ENCODE measurements at regions not wholly inside any gene's neighbourhood (a gene's known extent, or its start where the extent isn't known, plus 50 kb on each side); places are given as distances from the start of the nearest gene placed in this dataset.

- Histone ChIP-seq H3K4me2 (ENCODE audit: low read depth, low read length) (no peak overlapping the region), H3K9me3 (ENCODE audit: control insufficient read depth, insufficient read depth, low read length) (no peaks in the 10 kb centered on the region), H2BK20ac (ENCODE audit: low read depth, low read length) (no peak overlapping the region), H3K36me3 (ENCODE audit: control insufficient read depth, insufficient read depth, low read length) (no peaks in the 10 kb centered on the region), H2BK120ac (ENCODE audit: low read depth, low read length) (no peak overlapping the region), H3K4ac (ENCODE audit: low read depth, low read length) (no peak overlapping the region), H3K27ac (ENCODE audit: insufficient read depth, low read length) (no peak overlapping the region), H2AK5ac (ENCODE audit: low read depth, low read length) (no peak overlapping the region), H4K20me1 (ENCODE audit: insufficient read depth, low read length) (no peaks in the 10 kb centered on the region), H3K79me1 (ENCODE audit: low read depth in 1 of 2, low read length in 2 of 2) (no peaks in the 10 kb centered on the region), H3K56ac (ENCODE audit: extremely low read depth, insufficient read depth, low read length) (no peak overlapping the region), H3K9me1 (ENCODE audit: insufficient read depth, low read length) (no peaks in the 10 kb centered on the region), H2AK9ac (replicated peaks; ENCODE audit: low read depth, low read length, poor library complexity) (no peak overlapping the region), H4K8ac (ENCODE audit: low read depth in 2 of 2, low read length in 2 of 2) (no peak overlapping the region), H3K27me3 (ENCODE audit: control insufficient read depth, insufficient read depth, low read length) (peaks cover 18% of the 10 kb centered on the region), H3K4me1 (ENCODE audit: control insufficient read depth, insufficient read depth, low read length) (no peaks in the 10 kb centered on the region), H2BK5ac (ENCODE audit: low read depth, low read length, poor library complexity, severe bottlenecking) (no peak overlapping the region), H3K4me3 (ENCODE audit: insufficient read depth, low read depth, low read length) (no peak overlapping the region), H4K5ac (ENCODE audit: low read depth, low read length) (no peak overlapping the region), H2BK15ac (ENCODE audit: low read depth, low read length) (no peak overlapping the region), H3K9ac (ENCODE audit: low read depth, low read length) (no peak overlapping the region), H4K91ac (ENCODE audit: insufficient read depth, low read depth, low read length) (no peak overlapping the region), H3K23ac (ENCODE audit: low read depth, low read length) (no peak overlapping the region), H2AFZ (replicated peaks; ENCODE audit: low read length, poor library complexity) (no peak overlapping the region), H3K14ac (replicated peaks; ENCODE audit: low read depth, low read length) (no peak overlapping the region), H3K18ac (ENCODE audit: low read depth, low read length) (no peak overlapping the region)
- intact Hi-C loops (cut with micrococcal nuclease): no loop called here
- peak; percentile 11 for DNase-seq
- dilution Hi-C loops (cut with HindIII; ENCODE audit: low sequenced_read_pairs, unreplicated experiment): no loop called here
- WGBS, 2 experiments (ENCODE audit: extremely low coverage in 2 of 2, insufficient read length in 1 of 2): no CpG with 5 or more reads among the region's 5 CpGs
- POLR2A ChIA-PET (ENCODE audit: unreplicated experiment): no interaction called here
- in situ Hi-C loops (cut with MboI; ENCODE audit: low sequenced_read_pairs): loop anchor here (25.0 kb wide), 1 partner anchor 467 kb away; no protein-coding TSS in a partner anchor
- TF ChIP-seq RFX5 (IDR thresholded peaks at IDR 0.05; ENCODE audit: low read depth, low read length): no peak
- TF ChIP-seq RCOR1 (IDR thresholded peaks at IDR 0.05; ENCODE audit: insufficient replicate concordance, low read length): no peak
- no peak for TF ChIP-seq POLR2A (IDR thresholded peaks at IDR 0.05; ENCODE audit: low read depth, low read length)
- no peak for TF ChIP-seq MAFK (IDR thresholded peaks at IDR 0.05; ENCODE audit: low read depth, low read length)
- TF ChIP-seq BHLHE40 (IDR thresholded peaks at IDR 0.05; ENCODE audit: low read depth, low read length): no peak
- TF ChIP-seq CHD1 (IDR thresholded peaks at IDR 0.05; ENCODE audit: low read depth, low read length): no peak
- no peak for TF ChIP-seq CTCF (conservative IDR thresholded peaks at IDR 0.05; ENCODE audit: low read depth, low read length)
- no peak for TF ChIP-seq FOS (IDR thresholded peaks at IDR 0.05; ENCODE audit: low read depth, low read length)
- no peak for TF ChIP-seq NFE2L2 (IDR thresholded peaks at IDR 0.05; ENCODE audit: low read depth, low read length)
- CTCF ChIA-PET: no interaction called here
- no peak for ATAC-seq (ENCODE audit: low read depth)
- BruUV-seq (replicated peaks): no TSS peak
Measured at GRCh38 chr15:38195191-38195901, 57.3 kb upstream of the SPRED1 start.

Data from IMR-90 (cell line).